Panc1 (cell line): ENCODE measurements at regions not wholly inside any gene's neighbourhood (a gene's known extent, or its start where the extent isn't known, plus 50 kb on each side); places are given as distances from the start of the nearest gene placed in this dataset.

Experiments
- ATAC-seq: fragments of 200-7000 bp; cut with Tn5 transposase; 2 replicates; pipeline ENCODE4 v1.9.1; 2020; ENCODE audit warnings: mild to moderate bottlenecking, moderate library complexity
- BruUV-seq: library from RNA; stranded (reverse); fragments of 400-500 nt; replicated peaks from 2 replicates; lab custom pipeline; 2021; lab: Mats Ljungman, UMichigan
- CTCF ChIA-PET: fragments of 300-600 bp; sonication (Branson Sonifier 250); formaldehyde crosslinking; loops from one replicate; lab custom pipeline; 2022; ENCODE audit warnings: antibody characterized with exemption; lab: Charles Lee
- POLR2A ChIA-PET: fragments of 300-600 bp; sonication (Branson Sonifier 250); formaldehyde crosslinking; loops from one replicate; lab custom pipeline; 2022; ENCODE audit warnings: antibody characterized with exemption; lab: Charles Lee
- DNase-seq: peaks from one replicate; pipeline ENCODE4 v3.0.0-alpha.2; 2010; ENCODE audit warnings: low read depth, low spot score
- H3K27ac ChIP-seq: 2 replicates; pipeline ENCODE4 v1.5.1; 2011; ENCODE audit warnings: mild to moderate bottlenecking, low read length, inconsistent platforms
- H3K27me3 ChIP-seq: fragments of 200-500 bp; sonication (Bioruptor generic); 2 replicates; pipeline ENCODE4 v1.6.0; 2014; ENCODE audit warnings: low read length, inconsistent platforms; ENCODE audit not compliant: control insufficient read depth, insufficient read depth
- H3K36me3 ChIP-seq: fragments of 200-500 bp; sonication (Bioruptor generic); 2 replicates; pipeline ENCODE4 v1.5.1; 2014; ENCODE audit warnings: inconsistent platforms, mild to moderate bottlenecking, low read length, moderate library complexity; ENCODE audit not compliant: control insufficient read depth, insufficient read depth
- H3K4me1 ChIP-seq: 2 replicates; pipeline ENCODE4 v1.5.1; 2011; ENCODE audit warnings: inconsistent platforms, mild to moderate bottlenecking, low read length, moderate library complexity; ENCODE audit not compliant: control insufficient read depth, insufficient read depth
- H3K4me3 ChIP-seq, 2 experiments: 2 replicates each; pipeline ENCODE4 v1.5.1; 2011 to 2012; ENCODE audit warnings: low read depth in 2 of 2, low read length in 2 of 2, mild to moderate bottlenecking in 2 of 2, inconsistent platforms in 1 of 2, moderate library complexity in 1 of 2
- H3K9me3 ChIP-seq: fragments of 200-500 bp; sonication (Bioruptor generic); 2 replicates; pipeline ENCODE4 v1.5.1; 2014; ENCODE audit warnings: low read depth, mild to moderate bottlenecking, inconsistent platforms, low read length, moderate library complexity; ENCODE audit not compliant: control insufficient read depth, insufficient read depth
- CTCF ChIP-seq: fragments of 450-650 bp; IDR thresholded peaks from 2 replicates; pipeline ENCODE4 v1.5.1; 2017; ENCODE audit warnings: mild to moderate bottlenecking
- REST ChIP-seq, 2 experiments: IDR thresholded peaks; 2 replicates each; pipeline ENCODE4 v1.6.1; 2011 to 2012; ENCODE audit warnings: low read depth in 2 of 2, control low read depth in 1 of 2, low read length in 1 of 2, mild to moderate bottlenecking in 1 of 2, moderate library complexity in 1 of 2; ENCODE audit not compliant: insufficient read depth in 1 of 2
- SIN3A ChIP-seq: IDR thresholded peaks from 2 replicates; pipeline ENCODE4 v1.6.1; 2012; ENCODE audit warnings: low read depth, mild to moderate bottlenecking, low read length, moderate library complexity, borderline replicate concordance; ENCODE audit not compliant: insufficient read depth
- TCF7L2 ChIP-seq: IDR thresholded peaks from 2 replicates; pipeline ENCODE4 v1.6.1; 2011; ENCODE audit warnings: mild to moderate bottlenecking, low read depth, low read length, inconsistent platforms
- in situ Hi-C: cut with HindIII; loops from 2 replicates; pipeline ENCODE4 v1.10.0; 2016; ENCODE audit warnings: low sequenced_read_pairs, low pct_unique_long_range_greater_than_20kb
- intact Hi-C: fragments of 100-400 bp; cut with micrococcal nuclease; formaldehyde crosslinking; loops from one replicate; pipeline ENCODE4 v1.10.0; 2022; ENCODE audit not compliant: unreplicated experiment

- POLR2A ChIA-PET = no interaction called here
- no peak for ATAC-seq
- DNase-seq = no peak
- BruUV-seq = no TSS peak
- no peak overlapping the region for H3K27ac ChIP-seq
- no peaks in the 10 kb centered on the region for H3K4me1 ChIP-seq
- CTCF ChIA-PET = no interaction called here
- no peak for TF ChIP-seq CTCF
- TF ChIP-seq TCF7L2 = no peak
- intact Hi-C loops (no loop called here), in situ Hi-C loops (no loop called here)
- no peak overlapping the region for H3K4me3 ChIP-seq
- no peaks in the 10 kb centered on the region for H3K9me3 ChIP-seq
- no peaks in the 10 kb centered on the region for H3K36me3 ChIP-seq
- H3K27me3 ChIP-seq = no peaks in the 10 kb centered on the region
These were observed 71.6 kb downstream of the ADRA2A start for GRCh38 chr10:111148440-111148839.

GRCh38 chr10:111150691-111151090 lies 73.9 kb downstream of the ADRA2A start:
- Histone ChIP-seq H3K27me3 (no peaks in the 10 kb centered on the region), H3K4me1 (no peaks in the 10 kb centered on the region), H3K36me3 (no peaks in the 10 kb centered on the region), H3K27ac (no peak overlapping the region), H3K4me3 (no peak overlapping the region), H3K9me3 (no peaks in the 10 kb centered on the region)
- ChIA-PET POLR2A (no interaction called here), CTCF (no interaction called here)
- DNase-seq = no peak
- no peak for TF ChIP-seq SIN3A
- TF ChIP-seq REST (IDR thresholded peaks at IDR 0.05; ENCODE audit: insufficient read depth in 1 of 2, low read depth in 2 of 2, low read length in 1 of 2) = no peak
- no peak for TF ChIP-seq TCF7L2
- BruUV-seq = no TSS peak
- in situ Hi-C loops (no loop called here), intact Hi-C loops (no loop called here)
- ATAC-seq = no peak

- no peak for DNase-seq
- ChIA-PET POLR2A (no interaction called here), CTCF (no interaction called here)
- Histone ChIP-seq H3K4me1 (no peaks in the 10 kb centered on the region), H3K27ac (no peak overlapping the region), H3K27me3 (no peaks in the 10 kb centered on the region), H3K4me3 (no peak overlapping the region), H3K36me3 (no peaks in the 10 kb centered on the region), H3K9me3 (no peaks in the 10 kb centered on the region)
- BruUV-seq = no TSS peak
- ATAC-seq = no peak
- no peak for TF ChIP-seq CTCF
- TF ChIP-seq TCF7L2 = no peak
- TF ChIP-seq SIN3A = no peak
- intact Hi-C loops (no loop called here), in situ Hi-C loops (no loop called here)
These were observed 74.9 kb downstream of the ADRA2A start for GRCh38 chr10:111151595-111152307.
